Left cardiac atrium (tissue), 4 donors: ENCODE measurements at regions not wholly inside any gene's neighbourhood (a gene's known extent, or its start where the extent isn't known, plus 50 kb on each side); places are given as distances from the start of the nearest gene placed in this dataset.
"Not testable (repeated sequence)": the region's sequence is repeated elsewhere in the genome, so short reads cannot be mapped to it uniquely, and the experiment has no call there.

Experiments
- ATAC-seq, 2 donors: fragments of 200-7000 bp; cut with Tn5 transposase; one replicate each; pipeline ENCODE4 v1.9.1; 2020; ENCODE audit warnings: mild to moderate bottlenecking in 2 of 2, moderate library complexity in 2 of 2
- DNase-seq: peaks from one replicate; pipeline ENCODE4 v3.0.0-alpha.2; 2020
- intact Hi-C, 2 donors: fragments of 100-400 bp; cut with DNase I; formaldehyde crosslinking; loops; one replicate each; pipeline versions ENCODE4 v1.14.1 to v1.15.1; 2022 to 2023
- donor health status: DM: no; HTN: yes; CAD: no.
- donor health status: DM: no; HTN: yes; CAD: no; lungs with severe emphysema.
- donor health status: DM: yes; HTN: yes; CAD: no.
- donor health status: Dilated cardiomyopathy.

DNA sequence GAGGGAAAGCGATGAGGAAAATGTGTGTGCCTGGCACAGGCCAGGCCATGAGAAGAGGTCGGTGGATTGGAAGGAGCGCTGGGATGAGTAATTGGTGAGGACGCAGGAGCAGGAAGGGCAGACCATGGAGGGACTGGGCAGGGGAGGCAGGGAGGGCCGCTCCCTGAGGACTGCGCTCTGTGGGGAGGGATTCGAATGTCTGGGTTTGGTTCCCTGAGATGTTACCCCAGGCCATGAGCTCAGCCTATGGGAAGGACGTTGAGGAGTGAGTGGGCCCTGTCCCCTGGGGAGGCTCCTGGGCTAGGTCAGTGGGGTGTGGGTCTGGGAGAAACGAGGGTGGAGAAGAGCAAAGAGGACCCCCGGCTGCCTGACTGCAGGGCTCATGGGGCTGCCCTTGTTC, 415.2 kb upstream of the NPAP1 start:
- ATAC-seq, DNase-seq, intact Hi-C loops: not testable (repeated sequence)

DNA sequence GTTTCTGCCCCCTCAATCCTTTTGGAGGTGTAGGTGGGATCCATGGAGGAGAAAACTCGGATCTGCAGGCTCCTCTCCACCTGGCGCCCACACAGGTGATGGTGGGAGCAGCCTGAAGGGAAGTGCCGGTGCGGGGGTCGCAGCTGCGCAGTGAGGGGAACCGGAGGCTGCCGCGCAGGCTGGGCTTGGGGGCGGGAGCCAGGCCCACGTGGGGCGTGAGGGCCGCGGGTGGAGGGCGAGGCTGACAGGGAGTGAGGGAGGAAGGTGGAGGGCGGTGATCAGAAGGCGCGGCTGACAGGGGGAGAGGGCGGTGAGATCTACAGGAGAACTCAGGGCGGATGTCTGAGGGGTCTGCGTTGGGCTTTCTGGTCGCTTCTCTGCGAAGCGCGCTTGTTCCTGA, 414.7 kb upstream of the NPAP1 start:
- DNase-seq, intact Hi-C loops: not testable (repeated sequence)
- ATAC-seq, result peak in 1 of 2 donors; percentile 33

DNA sequence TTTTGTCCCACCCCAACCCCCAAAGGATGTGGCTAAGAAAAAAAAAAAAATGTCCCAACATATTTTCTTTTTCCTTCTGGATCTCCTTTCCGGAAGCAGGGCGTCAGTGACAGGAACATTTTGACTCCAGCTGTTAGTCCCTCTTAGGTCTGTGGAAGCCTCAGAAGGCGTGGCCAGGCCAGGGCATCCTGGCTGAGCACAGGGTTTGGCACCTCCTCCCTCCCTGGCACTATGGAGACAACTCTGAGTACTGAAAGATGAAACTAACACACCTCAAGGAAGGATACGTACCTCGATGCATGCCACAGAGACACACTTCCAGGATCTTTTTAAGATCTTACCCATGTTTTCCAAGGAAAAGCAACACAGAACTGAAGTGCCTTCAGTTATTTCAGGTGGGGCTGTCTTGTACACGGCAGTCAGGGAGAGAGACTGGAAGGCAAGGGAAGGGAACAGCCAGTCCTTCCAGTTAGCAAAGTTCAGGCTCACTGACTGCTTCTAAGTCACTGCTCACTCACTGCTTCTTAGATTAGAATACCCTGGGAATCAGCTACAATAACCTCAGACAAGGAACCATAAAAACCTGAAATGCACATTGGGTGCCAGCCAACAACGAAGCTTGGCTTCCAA, 406.9 kb upstream of the NPAP1 start:
- DNase-seq, intact Hi-C loops, ATAC-seq: not testable (repeated sequence)

DNA sequence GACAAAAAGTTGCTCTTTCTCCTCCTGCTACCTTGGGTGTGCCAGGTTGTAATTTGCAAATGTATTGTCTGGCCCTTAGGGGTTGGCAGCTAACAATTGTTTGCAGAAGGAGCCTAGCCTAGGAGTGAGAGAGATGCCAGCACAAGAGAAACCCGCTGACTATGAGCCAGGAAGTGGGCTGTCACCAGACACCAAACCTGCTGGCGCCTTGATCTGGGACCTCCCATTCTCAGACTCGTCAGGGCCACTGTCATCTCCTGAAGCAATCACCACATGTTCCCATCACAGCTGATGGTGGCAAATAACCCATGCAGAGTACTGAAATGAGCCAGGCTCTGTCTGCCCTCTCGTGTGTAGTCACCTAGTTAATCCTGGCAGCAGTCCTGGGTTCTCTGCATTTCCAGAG, 406.4 kb upstream of the NPAP1 start:
- DNase-seq (no peak), ATAC-seq (peak in 1 of 2 donors; percentile 32)

DNA sequence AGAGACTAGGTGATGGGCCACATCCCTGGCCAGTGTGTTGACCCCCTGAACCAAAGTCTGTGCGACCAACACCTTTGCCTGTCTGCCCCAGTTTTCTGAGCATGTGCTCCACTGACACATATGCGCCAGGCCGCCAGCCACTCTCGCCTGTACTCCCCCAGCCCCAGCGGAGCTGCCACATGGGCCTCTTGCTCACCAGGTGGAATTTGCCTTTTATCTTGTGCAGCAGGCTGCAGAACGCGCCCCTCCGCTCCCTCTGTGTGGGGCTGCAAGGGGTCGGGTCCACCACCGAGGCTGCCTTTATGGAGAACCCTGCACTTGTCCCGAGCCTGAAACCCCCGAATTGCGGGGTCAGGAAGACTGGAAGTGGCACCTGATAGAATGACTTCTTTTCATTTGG, 405.7 kb upstream of the NPAP1 start:
- ATAC-seq, result no peak
- DNase-seq, result no peak
- intact Hi-C loops, result no loop called here

More for the DNA sequence above, 406.4 kb upstream of the NPAP1 start:
- intact Hi-C loops, result no loop called here

DNA sequence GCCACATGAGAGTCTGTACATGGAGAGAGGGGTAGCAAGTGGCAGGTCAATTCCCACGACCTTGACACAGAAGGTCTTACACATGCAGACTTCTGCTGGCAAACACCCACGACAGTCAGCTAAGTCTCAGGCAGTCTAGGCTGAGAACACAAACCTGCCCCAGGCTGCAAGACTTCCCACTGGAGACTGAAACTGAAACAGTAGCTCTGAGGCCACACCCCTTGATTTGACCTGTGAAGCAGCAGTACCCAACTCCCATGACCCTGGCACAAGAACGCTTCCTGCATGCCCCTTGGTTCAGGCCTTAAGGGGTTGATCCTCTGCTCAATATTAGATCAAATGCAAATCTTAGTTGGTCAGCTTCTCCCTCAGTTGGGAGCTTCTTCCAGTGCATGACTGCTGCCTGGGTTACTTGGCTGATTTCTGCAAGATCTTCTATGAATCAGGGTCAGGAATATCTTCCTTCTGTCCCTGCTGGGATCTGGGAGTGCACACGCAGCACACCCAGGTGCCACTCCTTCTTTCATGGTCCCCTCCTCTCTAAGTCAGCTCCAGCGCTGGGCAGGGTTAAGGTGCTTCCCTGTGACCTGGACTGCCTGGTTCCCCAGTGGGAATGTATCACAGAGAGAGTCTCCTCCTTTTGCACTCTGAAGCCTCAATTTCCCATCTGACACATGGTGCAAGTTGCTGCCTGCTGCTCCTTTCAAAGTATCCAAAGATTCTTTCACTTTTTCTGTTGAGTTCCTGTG, 403.9 kb upstream of the NPAP1 start:
- ATAC-seq, intact Hi-C loops, DNase-seq: not testable (repeated sequence)

DNA sequence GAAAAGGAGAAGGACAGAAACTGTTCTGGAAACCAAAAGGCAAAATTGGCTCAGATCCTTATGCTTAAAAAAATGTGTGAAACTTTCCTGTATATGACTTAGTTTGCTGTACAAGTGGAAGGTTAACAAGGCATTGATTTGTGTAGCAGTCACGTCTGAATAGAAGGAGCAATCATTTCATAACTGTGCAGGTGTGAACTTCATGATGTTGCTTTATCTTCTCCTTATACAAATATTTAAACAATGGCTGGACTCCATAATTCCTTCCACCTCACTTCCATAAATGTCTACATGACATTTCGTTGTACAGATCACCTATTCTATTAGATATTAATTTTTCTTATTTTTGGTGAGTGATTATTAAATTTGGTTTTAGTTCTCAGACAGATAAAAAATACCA, 382.7 kb upstream of the NPAP1 start:
- ATAC-seq, result no peak
- no peak for DNase-seq
- intact Hi-C loops, result no loop called here

DNA sequence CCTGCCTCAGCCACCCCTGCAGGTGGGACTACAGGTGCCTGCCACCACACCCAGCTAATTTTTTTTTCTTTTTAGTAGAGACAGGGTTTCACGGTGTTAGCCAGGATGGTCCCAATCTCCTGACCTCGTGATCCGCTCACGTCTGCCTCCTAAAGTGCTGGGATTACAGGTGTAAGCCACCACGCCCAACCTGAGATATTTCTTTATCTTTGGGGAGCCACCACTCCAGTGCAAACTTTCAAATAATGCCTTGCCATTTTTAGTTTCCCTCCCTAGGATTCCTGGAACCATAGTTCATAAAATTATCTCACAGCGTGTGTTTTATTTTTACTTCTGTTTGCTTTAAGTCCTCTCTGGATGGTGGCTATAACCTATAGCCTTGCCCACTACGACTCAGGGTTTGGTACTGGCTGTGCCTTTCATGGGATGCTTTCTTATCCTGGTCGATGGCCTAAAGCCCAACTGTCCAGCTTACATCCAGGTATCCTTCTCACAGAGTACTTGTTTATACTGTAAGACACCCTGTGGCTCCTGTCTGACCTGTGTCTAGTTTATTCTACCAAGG, 374.7 kb upstream of the NPAP1 start:
- DNase-seq, intact Hi-C loops, ATAC-seq: not testable (repeated sequence)

DNA sequence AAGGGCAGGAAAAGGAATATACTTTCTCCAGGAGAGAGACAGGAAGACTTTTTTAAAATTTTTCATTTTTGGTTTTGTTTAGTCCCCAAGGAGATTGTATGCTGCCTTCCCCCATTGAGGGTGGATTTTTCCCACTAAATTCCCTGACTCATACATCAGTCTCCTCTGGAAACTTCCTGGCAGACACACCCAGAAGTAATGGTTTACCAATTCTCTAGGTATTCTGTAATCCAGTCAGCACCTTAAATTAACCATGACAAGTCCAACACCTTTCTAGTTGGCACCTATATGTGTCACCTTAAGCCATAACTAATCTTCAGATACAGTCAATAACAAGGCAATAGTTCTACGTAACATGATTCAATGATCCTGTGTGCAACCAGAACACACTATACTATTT, 373.6 kb upstream of the NPAP1 start:
- DNase-seq, ATAC-seq, intact Hi-C loops: not testable (repeated sequence)

DNA sequence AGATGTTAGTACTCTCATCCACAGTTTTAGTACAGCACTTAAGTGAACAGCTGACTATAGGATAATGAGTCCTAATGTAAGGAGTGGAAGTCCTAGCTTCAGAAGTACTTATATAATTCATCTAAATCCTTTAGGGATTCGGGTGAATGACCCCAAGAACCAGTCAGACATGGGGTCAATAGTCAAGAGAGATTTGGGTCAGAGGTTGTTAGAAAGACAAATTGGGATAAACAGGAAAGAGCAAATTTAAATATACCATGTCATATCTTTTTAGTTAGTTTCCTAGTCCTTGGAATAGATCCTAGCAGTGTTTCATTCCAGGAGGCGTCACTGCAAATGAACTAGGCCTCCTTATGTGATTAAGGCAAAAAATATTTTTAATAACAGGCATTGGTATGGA, 370.8 kb upstream of the NPAP1 start:
- intact Hi-C loops, ATAC-seq, DNase-seq: not testable (repeated sequence)

DNA sequence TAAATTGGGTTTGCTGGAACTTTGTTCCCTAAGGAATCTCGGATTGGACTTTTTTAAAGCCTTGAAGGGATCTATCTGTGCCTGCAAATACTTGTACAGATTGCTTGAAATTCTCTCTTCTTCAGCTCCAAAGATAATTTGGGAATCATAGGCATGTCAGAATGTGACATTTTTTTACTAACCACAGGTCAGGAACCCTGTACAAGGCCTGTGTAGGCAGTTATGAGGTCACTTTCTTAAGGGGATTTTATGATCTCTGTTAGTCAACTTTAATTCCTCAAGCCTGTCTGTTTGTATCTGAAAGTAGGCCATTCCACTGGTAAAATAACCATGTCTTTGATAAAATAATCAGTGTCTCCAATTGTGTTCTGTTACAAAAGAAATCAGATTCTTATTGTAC, 369.9 kb upstream of the NPAP1 start:
- ATAC-seq, intact Hi-C loops, DNase-seq: not testable (repeated sequence)

DNA sequence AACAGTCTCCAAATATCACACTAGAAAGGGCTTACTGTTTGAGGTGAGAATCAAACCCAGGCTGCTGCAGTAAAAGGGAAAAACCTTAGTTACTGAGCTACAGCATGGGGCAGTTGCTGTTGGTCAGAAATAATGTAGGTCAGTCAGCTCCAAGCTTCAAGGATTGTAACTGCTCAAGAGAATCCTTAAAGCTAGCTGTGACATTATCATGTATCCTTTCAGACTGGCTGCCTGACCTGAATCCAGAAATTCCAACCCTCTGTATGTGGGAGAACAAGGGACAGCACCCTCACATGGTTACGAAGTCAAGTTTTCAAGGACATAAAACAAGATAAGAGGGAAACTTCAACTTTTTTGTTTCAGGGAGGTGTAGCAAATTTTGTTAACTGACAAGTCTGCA, 365.9 kb upstream of the NPAP1 start:
- DNase-seq, ATAC-seq, intact Hi-C loops: not testable (repeated sequence)

DNA sequence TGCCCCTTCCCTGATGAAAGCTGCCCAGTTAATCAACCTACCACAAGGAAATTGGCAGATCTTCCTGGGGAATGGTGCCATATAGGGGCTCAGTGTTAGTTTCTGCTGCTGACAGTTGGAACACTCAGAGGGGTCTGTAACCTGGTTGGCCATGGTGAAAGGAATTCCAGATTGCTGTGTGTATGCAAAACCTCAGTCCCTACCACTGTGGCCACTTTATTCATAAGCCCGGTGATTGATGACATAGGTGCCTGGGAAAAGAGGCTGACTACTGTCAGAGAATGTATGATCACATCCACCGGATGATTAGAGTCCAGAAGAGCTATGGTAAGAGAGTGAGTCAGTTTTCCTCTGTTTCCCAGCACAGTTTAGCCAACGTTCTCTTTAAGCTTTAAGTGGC, 363.9 kb upstream of the NPAP1 start:
- intact Hi-C loops, DNase-seq: not testable (repeated sequence)
- ATAC-seq, result peak in 1 of 2 donors; percentile 32

DNA sequence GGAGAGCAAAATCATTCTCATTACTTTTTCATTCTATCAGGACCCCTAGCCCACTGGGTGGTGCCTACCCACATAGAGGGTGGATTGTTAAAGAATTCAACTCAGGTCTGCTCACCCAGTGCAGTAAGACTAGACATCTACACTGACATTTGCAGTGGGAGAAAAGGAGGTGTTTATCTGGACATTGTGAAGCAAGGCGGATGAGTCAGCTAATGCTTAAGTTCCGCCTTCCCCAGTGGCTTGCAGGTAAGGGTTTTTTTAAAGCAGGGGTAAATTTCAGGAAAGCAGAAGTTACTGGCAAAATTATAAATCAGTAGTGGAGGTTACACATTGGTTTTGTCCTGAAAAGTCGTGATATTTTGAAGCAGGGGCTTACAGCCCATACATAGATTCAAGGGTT, 359.2 kb upstream of the NPAP1 start:
- intact Hi-C loops, DNase-seq, ATAC-seq: not testable (repeated sequence)

DNA sequence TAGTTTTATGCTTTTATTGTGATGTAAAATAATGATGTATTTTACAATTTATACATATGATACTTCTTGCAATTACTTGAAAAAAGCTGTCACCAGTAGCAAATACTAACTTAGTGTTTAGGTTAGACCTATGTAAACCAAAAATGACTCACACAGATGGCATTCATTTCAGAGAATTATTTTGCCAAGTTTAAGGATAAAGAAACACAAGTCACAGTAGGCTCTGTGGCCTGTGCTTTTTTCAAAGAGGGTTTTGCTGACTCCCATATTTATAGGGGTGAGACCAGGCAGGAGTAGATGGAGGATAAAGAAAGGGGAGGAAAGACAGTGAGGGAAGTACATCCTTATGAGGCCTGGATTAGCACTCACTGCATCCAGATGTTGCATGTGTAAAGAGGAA, 356.6 kb upstream of the NPAP1 start:
- ATAC-seq (no peak), DNase-seq (no peak)
- intact Hi-C loops, result no loop called here

DNA sequence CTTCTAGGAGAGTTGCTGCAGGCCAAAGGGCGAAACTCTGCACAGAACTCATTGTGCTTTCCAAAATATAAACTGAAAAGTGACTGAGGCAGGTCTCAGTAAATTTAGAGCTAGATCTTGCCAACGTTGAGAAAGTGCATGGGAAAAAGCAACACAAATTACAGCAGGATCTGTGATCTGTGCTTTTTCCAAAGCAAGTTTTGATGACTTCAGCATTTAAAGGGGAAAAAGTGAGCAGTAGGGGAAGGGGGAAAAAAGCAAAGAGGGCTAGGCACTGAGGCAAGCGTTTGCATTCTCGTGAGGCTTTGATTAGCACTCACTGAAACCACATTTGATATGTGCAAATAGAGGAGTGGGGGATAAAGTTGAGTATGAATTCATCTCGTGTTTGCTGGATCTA, 351.5 kb upstream of the NPAP1 start:
- DNase-seq, intact Hi-C loops, ATAC-seq: not testable (repeated sequence)

DNA sequence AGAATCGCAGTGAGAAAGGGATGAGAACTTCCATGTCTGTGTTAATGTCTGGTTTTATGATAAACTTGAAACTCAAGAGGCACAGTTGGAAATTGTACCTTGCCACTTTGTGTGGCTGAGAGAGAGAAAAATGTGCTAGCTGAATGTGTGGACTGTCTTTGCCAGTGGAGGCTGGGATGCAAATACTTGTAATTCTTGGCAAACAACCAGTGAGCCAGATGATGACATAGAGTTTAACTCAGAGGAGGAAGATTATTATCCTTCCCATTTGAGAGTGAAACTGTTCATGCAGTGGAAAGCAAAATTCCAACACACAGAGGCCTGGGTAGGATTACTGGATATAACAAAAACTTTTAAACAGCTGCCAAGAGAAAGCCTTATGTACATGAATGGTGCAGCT, 349.1 kb upstream of the NPAP1 start:
- ATAC-seq, result peak; percentile 38 to 68
- DNase-seq, intact Hi-C loops: not testable (repeated sequence)

DNA sequence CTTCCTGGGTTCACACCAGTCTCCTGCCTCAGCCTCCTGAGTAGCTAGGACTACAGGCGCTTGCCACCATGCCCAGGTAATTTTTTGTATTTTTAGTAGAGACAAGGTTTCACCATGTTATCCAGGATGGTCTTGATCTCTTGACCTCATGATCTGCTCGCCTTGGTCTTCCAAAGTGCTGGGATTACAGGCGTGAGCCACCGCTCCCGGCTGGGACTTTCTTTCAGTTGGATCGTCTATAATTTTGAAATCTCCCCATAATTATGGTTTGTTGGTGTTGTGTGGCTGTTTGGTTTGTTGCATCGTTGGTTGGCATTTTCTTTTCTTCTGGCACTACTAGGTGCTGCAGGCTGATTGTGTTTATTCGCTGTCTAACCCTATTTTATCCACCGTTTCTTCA, 343.6 kb upstream of the NPAP1 start:
- intact Hi-C loops, DNase-seq, ATAC-seq: not testable (repeated sequence)

DNA sequence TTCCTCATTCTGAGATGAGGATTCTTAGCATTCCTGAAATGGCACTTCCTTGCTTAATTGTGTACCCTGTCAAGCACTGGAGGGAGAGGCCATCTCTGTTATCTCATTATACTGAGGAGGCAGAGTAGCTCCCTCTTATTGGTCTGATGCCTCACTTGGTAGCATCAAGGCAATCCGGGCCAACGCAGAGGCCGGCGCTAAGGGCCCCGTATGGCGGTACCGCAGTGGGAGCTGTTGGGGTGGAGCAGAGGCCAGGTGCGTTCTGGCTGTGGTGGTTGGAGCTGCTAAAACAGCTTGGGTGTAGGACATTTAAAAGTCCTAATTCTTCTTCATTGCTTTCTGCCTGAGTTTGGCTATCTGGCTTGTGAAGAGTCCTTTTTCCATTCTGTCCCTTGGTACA, 333.7 kb upstream of the NPAP1 start:
- DNase-seq, ATAC-seq, intact Hi-C loops: not testable (repeated sequence)

DNA sequence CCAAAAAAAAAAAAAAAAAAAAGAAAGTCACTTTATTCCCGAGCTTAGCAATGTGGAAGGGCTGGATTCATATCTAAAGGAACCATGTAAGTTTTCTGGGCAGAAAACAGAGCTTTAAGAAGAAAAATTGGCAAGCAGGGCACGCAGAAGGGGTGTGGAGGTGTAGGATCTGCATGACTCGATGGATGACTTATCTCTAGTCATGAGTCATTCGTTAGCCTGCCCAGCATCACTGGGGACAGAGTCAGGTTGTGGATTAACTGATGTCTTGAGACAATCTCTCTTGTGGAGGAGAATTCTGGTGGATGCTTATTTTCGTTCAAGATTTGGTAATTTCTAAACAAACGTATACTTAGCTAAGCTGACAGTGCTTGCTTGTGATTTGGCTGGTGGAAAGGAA, 322.8 kb upstream of the NPAP1 start:
- DNase-seq, intact Hi-C loops, ATAC-seq: not testable (repeated sequence)
